ENCODE measurements at regions not wholly inside any gene's neighbourhood (a gene's known extent, or its start where the extent isn't known, plus 50 kb on each side); places are given as distances from the start of the nearest gene placed in this dataset.

DNA sequence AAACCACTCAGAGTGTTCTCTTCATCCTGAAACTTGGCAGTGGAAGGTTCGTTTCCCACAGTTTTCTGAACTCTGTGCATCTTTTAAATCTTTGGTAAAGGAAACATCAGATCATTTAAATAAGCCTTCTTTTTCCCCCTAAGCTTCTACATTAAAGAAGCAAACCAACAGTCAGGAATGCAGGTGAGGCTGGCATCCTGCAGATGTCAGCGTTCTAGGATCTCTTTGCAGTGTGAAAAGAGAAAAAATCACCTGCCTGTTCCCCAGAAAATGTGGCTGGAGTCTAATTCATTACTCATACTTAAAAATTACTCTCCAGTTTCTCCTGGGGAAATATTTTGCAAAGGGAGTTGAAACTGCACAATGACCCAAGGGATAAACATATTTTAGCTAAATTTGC is 64.5 kb upstream of the ZCCHC2 start:
- TF ChIP-seq, protein P1, sequence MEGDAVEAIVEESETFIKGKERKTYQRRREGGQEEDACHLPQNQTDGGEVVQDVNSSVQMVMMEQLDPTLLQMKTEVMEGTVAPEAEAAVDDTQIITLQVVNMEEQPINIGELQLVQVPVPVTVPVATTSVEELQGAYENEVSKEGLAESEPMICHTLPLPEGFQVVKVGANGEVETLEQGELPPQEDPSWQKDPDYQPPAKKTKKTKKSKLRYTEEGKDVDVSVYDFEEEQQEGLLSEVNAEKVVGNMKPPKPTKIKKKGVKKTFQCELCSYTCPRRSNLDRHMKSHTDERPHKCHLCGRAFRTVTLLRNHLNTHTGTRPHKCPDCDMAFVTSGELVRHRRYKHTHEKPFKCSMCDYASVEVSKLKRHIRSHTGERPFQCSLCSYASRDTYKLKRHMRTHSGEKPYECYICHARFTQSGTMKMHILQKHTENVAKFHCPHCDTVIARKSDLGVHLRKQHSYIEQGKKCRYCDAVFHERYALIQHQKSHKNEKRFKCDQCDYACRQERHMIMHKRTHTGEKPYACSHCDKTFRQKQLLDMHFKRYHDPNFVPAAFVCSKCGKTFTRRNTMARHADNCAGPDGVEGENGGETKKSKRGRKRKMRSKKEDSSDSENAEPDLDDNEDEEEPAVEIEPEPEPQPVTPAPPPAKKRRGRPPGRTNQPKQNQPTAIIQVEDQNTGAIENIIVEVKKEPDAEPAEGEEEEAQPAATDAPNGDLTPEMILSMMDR (IDR thresholded peaks at IDR 0.05 in 4 of 5, conservative IDR thresholded peaks at IDR 0.05 in 1 of 5) = no peak
- no peak for TF ChIP-seq POLR2A (IDR thresholded peaks at IDR 0.05)
